GM12872 (cell line): ENCODE measurements at regions not wholly inside any gene's neighbourhood (a gene's known extent, or its start where the extent isn't known, plus 50 kb on each side); places are given as distances from the start of the nearest gene placed in this dataset.

Source experiments
- TF ChIP-seq, protein P1 (sequence below): IDR thresholded peaks from 3 replicates; pipeline ENCODE4 v1.5.1; 2011; ENCODE audit warnings: low read depth, mild to moderate bottlenecking, low read length, moderate library complexity; ENCODE audit not compliant: insufficient read depth

DNA sequence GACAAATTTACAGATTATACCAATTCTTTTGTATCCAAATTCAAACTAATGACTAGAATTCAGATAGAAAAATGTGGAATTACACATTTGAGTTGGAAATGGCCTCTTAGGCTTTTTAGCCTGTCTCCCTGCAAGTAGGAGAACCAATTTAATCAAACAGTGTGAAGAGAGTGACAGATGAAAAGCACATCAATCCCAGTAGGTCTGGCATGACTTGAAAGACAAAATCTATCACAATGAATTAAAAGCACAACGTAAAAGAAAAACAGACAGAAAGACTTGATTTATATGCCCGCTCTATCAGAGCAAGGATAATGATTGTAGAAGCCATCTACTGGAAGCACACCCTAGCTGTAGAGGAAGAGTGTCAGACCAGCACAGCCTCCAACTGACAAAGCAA, 1084.4 kb upstream of the SPRY2 start:
- TF ChIP-seq, protein P1, sequence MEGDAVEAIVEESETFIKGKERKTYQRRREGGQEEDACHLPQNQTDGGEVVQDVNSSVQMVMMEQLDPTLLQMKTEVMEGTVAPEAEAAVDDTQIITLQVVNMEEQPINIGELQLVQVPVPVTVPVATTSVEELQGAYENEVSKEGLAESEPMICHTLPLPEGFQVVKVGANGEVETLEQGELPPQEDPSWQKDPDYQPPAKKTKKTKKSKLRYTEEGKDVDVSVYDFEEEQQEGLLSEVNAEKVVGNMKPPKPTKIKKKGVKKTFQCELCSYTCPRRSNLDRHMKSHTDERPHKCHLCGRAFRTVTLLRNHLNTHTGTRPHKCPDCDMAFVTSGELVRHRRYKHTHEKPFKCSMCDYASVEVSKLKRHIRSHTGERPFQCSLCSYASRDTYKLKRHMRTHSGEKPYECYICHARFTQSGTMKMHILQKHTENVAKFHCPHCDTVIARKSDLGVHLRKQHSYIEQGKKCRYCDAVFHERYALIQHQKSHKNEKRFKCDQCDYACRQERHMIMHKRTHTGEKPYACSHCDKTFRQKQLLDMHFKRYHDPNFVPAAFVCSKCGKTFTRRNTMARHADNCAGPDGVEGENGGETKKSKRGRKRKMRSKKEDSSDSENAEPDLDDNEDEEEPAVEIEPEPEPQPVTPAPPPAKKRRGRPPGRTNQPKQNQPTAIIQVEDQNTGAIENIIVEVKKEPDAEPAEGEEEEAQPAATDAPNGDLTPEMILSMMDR, result no peak

DNA sequence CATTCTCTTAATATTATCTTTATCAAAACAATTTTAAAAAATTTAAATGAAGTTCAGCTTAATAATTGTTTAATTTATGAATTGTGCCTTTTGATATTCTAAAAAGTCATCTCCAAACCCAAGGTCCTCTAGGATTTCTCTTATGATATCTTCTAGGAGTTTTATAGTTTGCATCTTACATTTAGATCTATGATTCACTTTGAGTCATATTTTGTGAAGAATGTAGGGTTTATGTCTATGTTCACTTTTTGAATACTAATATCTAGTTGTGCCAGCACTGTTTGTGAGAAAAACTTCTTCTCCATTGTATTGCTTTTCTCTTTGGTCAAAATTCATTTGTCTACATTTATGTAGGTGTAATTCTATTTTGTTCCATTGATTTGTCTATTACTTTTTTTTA, 1068.4 kb upstream of the SPRY2 start:
- TF ChIP-seq, protein P1, result no peak

DNA sequence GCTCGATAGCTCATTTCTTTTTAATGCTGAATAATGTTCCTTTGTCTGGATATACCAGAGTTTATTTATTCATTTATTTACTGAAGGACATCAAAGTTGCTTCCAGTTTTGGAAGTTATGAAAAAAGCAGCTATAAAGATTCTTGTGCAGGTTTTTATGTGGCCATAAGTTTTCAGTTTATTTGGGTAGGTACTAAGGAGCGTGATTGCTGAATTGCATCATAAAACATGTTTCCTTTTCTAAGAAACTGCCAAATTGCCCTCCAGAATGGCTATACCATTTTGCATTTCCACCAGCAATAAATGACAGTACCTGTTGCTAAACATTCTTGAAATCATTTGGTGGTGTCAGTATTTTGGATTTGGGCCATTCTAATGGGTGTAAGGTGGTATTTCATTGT, 1067.7 kb upstream of the SPRY2 start:
- TF ChIP-seq, protein P1, result no peak

DNA sequence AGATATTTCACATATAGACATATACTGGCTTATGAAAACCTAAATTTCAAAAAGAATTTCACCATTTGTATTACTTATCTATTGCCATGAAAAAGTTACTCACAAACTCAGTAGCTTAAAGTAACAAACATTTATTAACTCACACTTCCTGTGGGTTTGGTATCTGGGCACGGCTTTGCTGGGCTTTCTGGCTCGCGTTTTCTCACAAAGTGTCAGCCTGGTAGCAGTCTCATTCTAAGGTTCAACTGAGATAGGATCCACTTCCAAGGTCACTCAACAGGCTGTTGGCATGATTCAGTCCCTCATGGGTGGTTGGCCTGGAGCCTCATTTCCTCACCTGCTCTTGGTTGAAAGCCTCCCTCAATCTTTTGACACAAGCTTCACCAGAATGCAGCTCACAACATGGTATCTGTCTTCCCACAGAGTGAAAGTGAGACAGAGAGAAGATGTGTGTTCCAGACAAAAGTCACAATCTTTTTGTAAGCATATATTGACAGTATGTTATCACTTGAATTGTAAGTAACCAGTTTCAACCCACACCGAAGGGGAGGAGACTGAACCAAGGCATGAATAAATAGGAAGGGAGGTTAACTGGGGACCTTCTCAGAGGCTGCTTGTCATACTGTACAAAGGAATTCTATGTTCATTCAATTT, 1065.8 kb upstream of the SPRY2 start:
- TF ChIP-seq, protein P1, result no peak

DNA sequence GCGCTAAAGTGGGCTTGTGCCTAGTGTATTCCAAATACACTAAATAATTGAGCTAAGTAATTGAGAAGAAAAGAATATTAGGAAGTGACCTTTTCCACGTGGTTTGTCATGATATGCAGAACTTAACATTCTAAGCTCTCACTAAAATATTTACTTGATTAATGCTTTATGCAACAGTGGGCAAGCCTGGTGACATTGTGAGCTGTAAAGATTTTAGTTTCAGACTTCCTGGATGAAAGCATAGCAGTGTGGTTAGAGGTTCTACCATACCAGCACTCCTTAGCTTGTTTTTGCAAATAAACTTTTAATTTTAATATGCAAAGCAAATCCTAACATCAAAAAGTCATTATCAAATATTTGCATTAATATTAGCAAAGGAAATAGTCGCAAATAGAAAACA, 1065.1 kb upstream of the SPRY2 start:
- TF ChIP-seq, protein P1, result no peak

DNA sequence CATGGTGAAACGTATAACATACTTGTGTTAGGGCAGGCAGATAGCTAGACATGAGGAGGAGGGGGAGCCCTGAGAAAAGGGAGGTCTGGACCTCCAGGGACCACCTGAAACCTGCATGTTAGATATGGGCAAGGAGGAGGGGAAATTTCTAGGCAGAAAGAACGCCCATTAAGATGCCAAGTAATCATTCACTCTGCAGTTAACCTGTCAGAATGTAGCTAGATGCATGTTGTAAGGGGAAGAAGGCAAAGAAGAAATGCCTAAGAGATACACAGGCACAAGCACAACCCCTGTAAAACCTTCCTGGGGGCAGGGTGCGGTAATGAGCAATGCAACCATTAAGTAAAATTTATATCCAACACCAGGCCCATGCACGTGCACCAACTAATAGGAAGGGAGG, 1055.3 kb upstream of the SPRY2 start:
- TF ChIP-seq, protein P1, result no peak

DNA sequence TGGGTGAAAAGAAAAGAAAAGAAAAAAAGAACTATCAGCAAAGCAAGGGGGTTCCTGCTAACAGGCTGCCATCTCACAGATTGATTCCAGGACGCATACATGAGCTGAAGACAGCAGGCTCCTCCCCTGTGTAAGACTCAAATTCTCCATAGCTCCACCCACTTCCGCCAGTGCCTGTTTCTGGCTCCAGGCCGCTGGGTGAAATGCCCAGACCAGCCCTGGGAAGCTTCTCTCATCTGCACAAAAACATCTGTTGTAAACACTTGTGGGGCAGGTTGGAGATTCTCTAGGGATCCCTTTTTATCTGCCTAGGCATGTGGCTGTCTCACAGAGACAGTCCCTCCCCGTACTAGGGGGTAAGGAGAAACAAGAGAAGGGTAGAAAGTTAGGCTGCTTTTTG, 1054.4 kb upstream of the SPRY2 start:
- TF ChIP-seq, protein P1, result no peak
